HG03354 (cell line): ENCODE measurements at regions not wholly inside any gene's neighbourhood (a gene's known extent, or its start where the extent isn't known, plus 50 kb on each side); places are given as distances from the start of the nearest gene placed in this dataset.
"Not testable (repeated sequence)": the region's sequence is repeated elsewhere in the genome, so short reads cannot be mapped to it uniquely, and the experiment has no call there.

Source experiments
- ATAC-seq: cut with Tn5 transposase; IDR thresholded peaks from one replicate; pipeline ENCODE4 v1.9.1; 2021; ENCODE audit warnings: mild to moderate bottlenecking; ENCODE audit not compliant: unreplicated experiment, poor library complexity, severe bottlenecking

GRCh38 chr6:51200676-51201075 is 382.0 kb downstream of the TFAP2B start:
- no peak for ATAC-seq

- ATAC-seq: not testable (repeated sequence)
Observed at GRCh38 chr6:51202653-51203052, 384.0 kb downstream of the TFAP2B start.

GRCh38 chr6:51203504-51203903 is 384.8 kb downstream of the TFAP2B start:
- ATAC-seq: no peak

GRCh38 chr6:51206686-51207085 is 388.0 kb downstream of the TFAP2B start:
- ATAC-seq: not testable (repeated sequence)

- no peak for ATAC-seq
Observed at GRCh38 chr6:51209651-51210050, 391.0 kb downstream of the TFAP2B start.

- no peak for ATAC-seq
Observed at GRCh38 chr6:51213811-51214210, 395.1 kb downstream of the TFAP2B start.

- no peak for ATAC-seq
Observed at GRCh38 chr6:51214442-51214841, 395.8 kb downstream of the TFAP2B start.

- no peak for ATAC-seq
Observed at GRCh38 chr6:51218181-51218580, 399.5 kb downstream of the TFAP2B start.

GRCh38 chr6:51224580-51225240 is 406.0 kb downstream of the TFAP2B start:
- ATAC-seq: not testable (repeated sequence)

GRCh38 chr6:51241376-51241775 is 422.7 kb downstream of the TFAP2B start:
- no peak for ATAC-seq

- ATAC-seq: no peak
Observed at GRCh38 chr6:51249798-51250197, 431.1 kb downstream of the TFAP2B start.

GRCh38 chr6:51250317-51250716 is 431.6 kb downstream of the TFAP2B start:
- ATAC-seq: no peak

- ATAC-seq: no peak
Observed at GRCh38 chr6:51257938-51258337, 439.3 kb downstream of the TFAP2B start.

- no peak for ATAC-seq
Observed at GRCh38 chr6:51260003-51260402, 441.3 kb downstream of the TFAP2B start.

- ATAC-seq: no peak
Observed at GRCh38 chr6:51261691-51262090, 443.0 kb downstream of the TFAP2B start.

GRCh38 chr6:51265426-51265825 is 446.8 kb downstream of the TFAP2B start:
- no peak for ATAC-seq

- ATAC-seq: no peak
Observed at GRCh38 chr6:51266604-51267003, 447.9 kb downstream of the TFAP2B start.

GRCh38 chr6:51268666-51269065 is 450.0 kb downstream of the TFAP2B start:
- ATAC-seq: no peak

- no peak for ATAC-seq
Observed at GRCh38 chr6:51269876-51270275, 451.2 kb downstream of the TFAP2B start.

- ATAC-seq: no peak
Observed at GRCh38 chr6:51271615-51272014, 452.9 kb downstream of the TFAP2B start.

- ATAC-seq: no peak
Observed at GRCh38 chr6:51273228-51273961, 454.7 kb downstream of the TFAP2B start.
